Natural killer cell (primary cell): ENCODE measurements at regions not wholly inside any gene's neighbourhood (a gene's known extent, or its start where the extent isn't known, plus 50 kb on each side); places are given as distances from the start of the nearest gene placed in this dataset.
"Not testable (repeated sequence)": the region's sequence is repeated elsewhere in the genome, so short reads cannot be mapped to it uniquely, and the experiment has no call there.

Source experiments
- ATAC-seq, 3 donors: fragments of 150-1000 bp in 2 of 3; fragments of 200-7000 bp in 1 of 3; cut with Tn5 transposase; 1 replicate in 1 of 3; 2 replicates in 2 of 3; pipeline ENCODE4 v1.10.0; 2021; ENCODE audit warnings: mild to moderate bottlenecking in 2 of 3, moderate library complexity in 2 of 3
- DNase-seq, 2 donors: peaks; one replicate each; pipeline versions ENCODE4 v3.0.0 to v3.0.0-alpha.2; 2013 to 2021; ENCODE audit warnings: mixed read lengths in 1 of 2
- H3K27ac ChIP-seq: one replicate; pipeline ENCODE4 v1.5.1; 2013; ENCODE audit warnings: mild to moderate bottlenecking, low read length
- H3K27me3 ChIP-seq: one replicate; pipeline ENCODE4 v1.6.1; 2013; ENCODE audit warnings: low read length; ENCODE audit not compliant: control insufficient read depth, insufficient read depth
- H3K36me3 ChIP-seq: one replicate; pipeline ENCODE4 v1.6.1; 2013; ENCODE audit warnings: low read length; ENCODE audit not compliant: control insufficient read depth, insufficient read depth
- H3K4me1 ChIP-seq: one replicate; pipeline ENCODE4 v1.6.1; 2013; ENCODE audit warnings: low read length; ENCODE audit not compliant: control insufficient read depth, insufficient read depth
- H3K4me3 ChIP-seq: one replicate; pipeline ENCODE4 v1.5.1; 2013; ENCODE audit warnings: low read length
- H3K9me3 ChIP-seq: one replicate; pipeline ENCODE4 v1.6.1; 2013; ENCODE audit warnings: low read length; ENCODE audit not compliant: control insufficient read depth, insufficient read depth
- H3K27ac Mint-ChIP-seq, 2 donors: one replicate each; pipeline ENCODE4 v1.8.0; 2022; ENCODE audit warnings: mild to moderate bottlenecking in 2 of 2, mixed read lengths in 2 of 2, moderate library complexity in 1 of 2
- H3K27me3 Mint-ChIP-seq, 2 donors: one replicate each; pipeline ENCODE4 v1.8.0; 2022; ENCODE audit warnings: low read depth in 2 of 2, mixed read lengths in 2 of 2
- H3K36me3 Mint-ChIP-seq: one replicate; pipeline ENCODE4 v1.8.0; 2022; ENCODE audit warnings: mixed read lengths
- H3K4me1 Mint-ChIP-seq, 2 donors: one replicate each; pipeline ENCODE4 v1.8.0; 2022; ENCODE audit warnings: mixed read lengths in 2 of 2
- H3K4me3 Mint-ChIP-seq: one replicate; pipeline ENCODE4 v1.8.0; 2022; ENCODE audit warnings: mild to moderate bottlenecking, moderate library complexity, mixed read lengths
- H3K9me3 Mint-ChIP-seq, 2 donors: one replicate each; pipeline ENCODE4 v1.8.0; 2022; ENCODE audit warnings: mixed read lengths in 2 of 2
- WGBS: methylation state at CpG from one replicate; pipeline ENCODE4 v1.1.7; 2013; ENCODE audit warnings: missing lambda C conversion rate; ENCODE audit not compliant: insufficient coverage; 5-methylcytosine and 5-hydroxymethylcytosine counted together
- intact Hi-C: fragments of 100-400 bp; cut with micrococcal nuclease; formaldehyde crosslinking; loops from one replicate; pipeline ENCODE4 v1.14.2; 2022
- TF ChIP-seq, protein P1 (sequence below): fragments of 200-600 bp; IDR thresholded peaks from one replicate; pipeline ENCODE4 v1.8.0; 2022; ENCODE audit warnings: antibody characterized with exemption

DNA sequence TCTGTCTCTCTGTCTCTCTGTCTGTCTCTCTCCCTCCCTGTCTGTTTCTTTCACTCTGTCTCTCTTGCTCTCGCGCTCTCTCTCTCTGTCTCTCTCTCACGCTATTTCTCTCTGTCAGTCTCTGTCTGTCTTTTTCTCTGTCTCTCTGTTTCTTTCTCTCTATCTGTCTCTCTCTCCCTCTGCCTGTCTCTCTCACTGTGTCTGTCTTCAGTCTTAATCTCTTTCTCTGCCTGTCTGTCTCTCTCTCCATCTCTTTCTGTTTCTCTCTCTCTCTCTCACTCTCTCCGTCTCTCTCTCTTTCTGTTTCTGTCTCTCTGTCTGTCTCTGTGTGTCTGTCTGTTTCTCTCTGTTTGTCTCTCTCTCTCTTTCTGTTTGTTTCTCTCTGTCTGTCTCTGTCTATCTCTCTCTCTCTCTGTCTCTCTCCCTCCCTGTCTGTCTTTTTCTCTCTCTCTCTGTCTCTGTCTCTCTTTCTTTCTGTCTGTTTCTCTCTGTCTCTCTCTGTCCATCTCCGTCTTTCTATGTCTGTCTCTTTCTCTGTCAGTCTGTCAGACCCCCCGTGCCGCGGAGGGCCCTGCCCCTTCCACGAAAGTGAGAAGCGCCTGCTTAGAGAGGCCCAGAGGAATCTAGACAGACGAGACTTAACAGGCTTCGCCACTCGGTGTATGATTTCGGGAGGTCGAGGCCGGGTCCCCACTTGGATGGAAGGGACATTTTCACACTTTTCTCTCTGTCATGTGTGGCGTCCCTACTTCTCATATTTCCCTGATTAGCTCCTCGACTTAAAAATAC lies 346.3 kb upstream of the DEFB115 start:
- no peaks in the 10 kb centered on the region for H3K27me3 ChIP-seq
- peaks cover 32 to 34% of the 10 kb centered on the region in 2 donors for H3K9me3 Mint-ChIP-seq
- peaks cover 16% of the 10 kb centered on the region for H3K9me3 ChIP-seq
- H3K4me1 ChIP-seq: no peaks in the 10 kb centered on the region
- H3K27ac Mint-ChIP-seq: no peak overlapping the region
- ATAC-seq (no peak), DNase-seq (no peak)
- peaks cover 8% of the 10 kb centered on the region for H3K36me3 Mint-ChIP-seq
- H3K4me3 Mint-ChIP-seq: no peak overlapping the region
- H3K36me3 ChIP-seq: no peaks in the 10 kb centered on the region
- intact Hi-C loops: no loop called here
- peaks cover 0 to 7% of the 10 kb centered on the region in 2 donors for H3K4me1 Mint-ChIP-seq
- H3K27ac ChIP-seq: no peak overlapping the region
- 79% methylated on average over 18 of the region's 18 CpGs for WGBS
- TF ChIP-seq, protein P1, sequence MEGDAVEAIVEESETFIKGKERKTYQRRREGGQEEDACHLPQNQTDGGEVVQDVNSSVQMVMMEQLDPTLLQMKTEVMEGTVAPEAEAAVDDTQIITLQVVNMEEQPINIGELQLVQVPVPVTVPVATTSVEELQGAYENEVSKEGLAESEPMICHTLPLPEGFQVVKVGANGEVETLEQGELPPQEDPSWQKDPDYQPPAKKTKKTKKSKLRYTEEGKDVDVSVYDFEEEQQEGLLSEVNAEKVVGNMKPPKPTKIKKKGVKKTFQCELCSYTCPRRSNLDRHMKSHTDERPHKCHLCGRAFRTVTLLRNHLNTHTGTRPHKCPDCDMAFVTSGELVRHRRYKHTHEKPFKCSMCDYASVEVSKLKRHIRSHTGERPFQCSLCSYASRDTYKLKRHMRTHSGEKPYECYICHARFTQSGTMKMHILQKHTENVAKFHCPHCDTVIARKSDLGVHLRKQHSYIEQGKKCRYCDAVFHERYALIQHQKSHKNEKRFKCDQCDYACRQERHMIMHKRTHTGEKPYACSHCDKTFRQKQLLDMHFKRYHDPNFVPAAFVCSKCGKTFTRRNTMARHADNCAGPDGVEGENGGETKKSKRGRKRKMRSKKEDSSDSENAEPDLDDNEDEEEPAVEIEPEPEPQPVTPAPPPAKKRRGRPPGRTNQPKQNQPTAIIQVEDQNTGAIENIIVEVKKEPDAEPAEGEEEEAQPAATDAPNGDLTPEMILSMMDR: no peak
- H3K4me3 ChIP-seq: no peak overlapping the region
- peaks cover 0 to 13% of the 10 kb centered on the region in 2 donors for H3K27me3 Mint-ChIP-seq

DNA sequence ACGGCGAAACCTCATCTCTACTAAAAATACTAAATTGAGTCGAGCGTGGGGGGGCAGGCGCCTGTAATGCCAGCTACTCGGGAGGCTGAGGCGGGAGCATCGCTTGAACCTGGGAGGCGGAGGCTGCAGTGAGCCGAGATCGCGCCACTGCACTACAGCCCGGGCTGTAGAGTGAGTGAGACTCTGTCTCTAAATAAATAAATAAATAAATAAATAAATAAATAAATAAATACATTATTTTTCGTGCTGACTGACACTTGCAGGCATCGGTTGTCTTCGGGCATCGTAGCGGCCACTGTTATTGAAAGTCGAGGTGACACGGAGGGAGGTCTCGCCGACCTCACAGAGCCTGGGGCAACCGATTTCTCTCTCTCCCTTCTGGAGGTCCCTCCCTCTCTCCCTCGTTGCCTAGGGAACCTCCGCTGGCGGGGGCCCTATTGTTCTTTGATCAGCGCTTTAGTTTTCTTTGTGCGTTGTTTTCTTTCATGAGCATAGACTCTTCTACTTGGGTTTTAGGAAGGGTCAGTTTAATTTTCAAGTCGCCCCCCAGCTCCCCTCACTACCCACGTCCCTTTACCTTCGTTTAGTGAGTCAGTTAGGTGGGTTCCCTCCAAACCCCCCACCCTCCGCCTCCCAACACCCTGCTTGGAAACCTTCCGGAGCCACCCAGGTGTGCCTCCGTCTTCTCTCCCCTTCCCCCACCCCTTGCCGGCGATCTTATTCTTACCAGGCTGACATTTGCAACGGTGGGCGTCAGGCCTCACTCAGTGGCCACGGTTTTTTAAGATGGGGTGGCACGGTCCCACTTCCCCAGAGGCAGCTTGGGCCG lies 345.4 kb upstream of the DEFB115 start:
- H3K4me3 Mint-ChIP-seq, H3K27ac Mint-ChIP-seq, H3K27me3 ChIP-seq, intact Hi-C loops, H3K36me3 Mint-ChIP-seq, H3K27ac ChIP-seq, ATAC-seq, H3K4me1 ChIP-seq, H3K4me1 Mint-ChIP-seq, DNase-seq, H3K4me3 ChIP-seq, H3K36me3 ChIP-seq: not testable (repeated sequence)
- peaks cover 29 to 30% of the 10 kb centered on the region in 2 donors for H3K9me3 Mint-ChIP-seq
- H3K27me3 Mint-ChIP-seq: peaks cover 0 to 13% of the 10 kb centered on the region in 2 donors
- peaks cover 11% of the 10 kb centered on the region for H3K9me3 ChIP-seq
- WGBS: 40% methylated on average over 26 of the region's 41 CpGs

DNA sequence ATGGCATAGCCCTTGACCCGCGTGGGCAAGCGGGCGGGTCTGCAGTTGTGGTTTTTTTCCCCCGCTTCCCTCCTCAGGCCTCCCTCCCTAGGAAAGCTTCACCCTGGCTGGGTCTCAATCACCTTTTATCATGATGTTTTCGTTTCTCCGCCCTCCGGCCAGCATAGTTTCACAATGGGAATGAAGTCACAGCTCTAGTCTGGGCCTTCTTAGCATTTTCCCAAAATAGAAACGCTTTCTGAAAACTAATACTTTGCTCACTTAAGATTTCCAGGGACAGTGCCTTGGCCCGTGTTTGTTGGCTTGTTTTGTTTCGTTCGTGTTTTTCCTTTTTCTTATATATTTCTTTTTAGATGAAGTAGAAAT lies 344.8 kb upstream of the DEFB115 start:
- ATAC-seq, H3K4me1 Mint-ChIP-seq, H3K27ac Mint-ChIP-seq, DNase-seq, H3K27ac ChIP-seq, H3K4me3 Mint-ChIP-seq, intact Hi-C loops, H3K4me1 ChIP-seq, H3K36me3 Mint-ChIP-seq, H3K4me3 ChIP-seq, H3K36me3 ChIP-seq, H3K9me3 ChIP-seq, H3K27me3 ChIP-seq: not testable (repeated sequence)
- H3K9me3 Mint-ChIP-seq: peaks cover 28 to 29% of the 10 kb centered on the region in 2 donors
- WGBS: 35% methylated on average over 4 of the region's 12 CpGs
- H3K27me3 Mint-ChIP-seq: peaks cover 0 to 13% of the 10 kb centered on the region in 2 donors

DNA sequence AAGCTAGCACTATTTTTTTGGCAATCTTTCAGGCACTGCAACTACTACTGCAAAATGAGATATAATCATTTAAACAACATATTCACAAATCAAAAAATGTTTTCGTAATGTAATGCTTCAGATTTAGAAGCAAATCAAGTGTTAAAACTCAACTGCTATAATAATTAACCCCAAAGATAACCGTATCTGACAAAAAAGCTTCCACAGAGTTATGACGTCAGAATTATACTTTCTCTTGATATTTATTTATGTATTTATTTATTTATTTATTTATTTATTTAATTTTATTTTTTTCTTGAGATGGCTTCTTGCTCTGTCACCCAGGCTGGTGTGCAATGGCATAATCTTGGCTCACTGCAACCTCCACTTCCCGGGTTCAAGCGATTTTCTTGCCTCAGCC lies 341.1 kb upstream of the DEFB115 start:
- H3K4me1 ChIP-seq, intact Hi-C loops, H3K4me3 ChIP-seq, H3K4me1 Mint-ChIP-seq, H3K36me3 Mint-ChIP-seq, DNase-seq, H3K27me3 ChIP-seq, H3K36me3 ChIP-seq, H3K9me3 ChIP-seq, H3K27ac Mint-ChIP-seq, H3K4me3 Mint-ChIP-seq, H3K27ac ChIP-seq, ATAC-seq: not testable (repeated sequence)
- 84% methylated on average over 2 of the region's 5 CpGs for WGBS
- Mint-ChIP-seq H3K27me3 (peaks cover 0 to 13% of the 10 kb centered on the region in 2 donors), H3K9me3 (peaks cover 12 to 18% of the 10 kb centered on the region in 2 donors)
